ENCODE measurements at regions not wholly inside any gene's neighbourhood (a gene's known extent, or its start where the extent isn't known, plus 50 kb on each side); places are given as distances from the start of the nearest gene placed in this dataset.
"Not testable (repeated sequence)": the region's sequence is repeated elsewhere in the genome, so short reads cannot be mapped to it uniquely, and the experiment has no call there.

GRCh38 chr7:68805159-68805558 is 793.1 kb upstream of the AUTS2 start:
- DNase-seq: no peak

- DNase-seq: no peak
These were observed 790.6 kb upstream of the AUTS2 start for GRCh38 chr7:68807666-68808065.

- DNase-seq: no peak
These were observed 784.7 kb upstream of the AUTS2 start for GRCh38 chr7:68813551-68814080.

- no peak for DNase-seq
These were observed 781.8 kb upstream of the AUTS2 start for GRCh38 chr7:68816491-68816890.

GRCh38 chr7:68820321-68820720 is 778.0 kb upstream of the AUTS2 start:
- no peak for DNase-seq

- DNase-seq: no peak
These were observed 776.4 kb upstream of the AUTS2 start for GRCh38 chr7:68821846-68822245.

GRCh38 chr7:68823996-68824780 is 774.1 kb upstream of the AUTS2 start:
- DNase-seq: no peak

GRCh38 chr7:68828575-68828974 is 769.7 kb upstream of the AUTS2 start:
- no peak for DNase-seq

- DNase-seq: no peak
These were observed 764.9 kb upstream of the AUTS2 start for GRCh38 chr7:68833422-68833821.

GRCh38 chr7:68839014-68839413 is 759.3 kb upstream of the AUTS2 start:
- DNase-seq: no peak

GRCh38 chr7:68840991-68841390 is 757.3 kb upstream of the AUTS2 start:
- DNase-seq: peak; percentile 46

- not testable (repeated sequence) for DNase-seq
These were observed 754.3 kb upstream of the AUTS2 start for GRCh38 chr7:68843985-68844384.

GRCh38 chr7:68846811-68847325 is 751.4 kb upstream of the AUTS2 start:
- no peak for DNase-seq

- no peak for DNase-seq
These were observed 745.0 kb upstream of the AUTS2 start for GRCh38 chr7:68853254-68853653.

GRCh38 chr7:68857571-68857970 is 740.7 kb upstream of the AUTS2 start:
- no peak for DNase-seq

- no peak for DNase-seq
These were observed 739.8 kb upstream of the AUTS2 start for GRCh38 chr7:68858497-68858896.

- DNase-seq: no peak
These were observed 737.1 kb upstream of the AUTS2 start for GRCh38 chr7:68861171-68861570.

GRCh38 chr7:68862261-68862660 is 736.0 kb upstream of the AUTS2 start:
- no peak for DNase-seq

GRCh38 chr7:68862736-68863135 is 735.5 kb upstream of the AUTS2 start:
- no peak for DNase-seq

- no peak for DNase-seq
These were observed 732.7 kb upstream of the AUTS2 start for GRCh38 chr7:68865351-68866199.

- DNase-seq: no peak
These were observed 732.1 kb upstream of the AUTS2 start for GRCh38 chr7:68866200-68866570.

GRCh38 chr7:68866721-68867120 is 731.6 kb upstream of the AUTS2 start:
- DNase-seq: not testable (repeated sequence)

- DNase-seq: no peak
These were observed 729.3 kb upstream of the AUTS2 start for GRCh38 chr7:68868978-68869377.

- DNase-seq: no peak
These were observed 724.7 kb upstream of the AUTS2 start for GRCh38 chr7:68873616-68874015.

Data from right forelimb (tissue), 1 donor.